Uterus (tissue), 2 donors: ENCODE measurements at regions not wholly inside any gene's neighbourhood (a gene's known extent, or its start where the extent isn't known, plus 50 kb on each side); places are given as distances from the start of the nearest gene placed in this dataset.

Source experiments
- CTCF ChIP-seq, 4 experiments: fragments of 200-600 bp in 2 of 4; fragments of 450-650 bp in 2 of 4; sonication (generic) in 2 of 4; IDR thresholded peaks; one replicate each; pipeline ENCODE4 v1.5.1; 2016 to 2019; ENCODE audit warnings: antibody characterized with exemption in 4 of 4, mild to moderate bottlenecking in 2 of 4, moderate library complexity in 1 of 4
- POLR2A ChIP-seq, 2 donors: fragments of 450-650 bp; IDR thresholded peaks; one replicate each; pipeline ENCODE4 v1.6.1; 2016; ENCODE audit warnings: antibody characterized with exemption in 2 of 2, mild to moderate bottlenecking in 1 of 2, moderate library complexity in 1 of 2

GRCh38 chr5:103373597-103374472 is 115.3 kb downstream of the MACIR start:
- TF ChIP-seq CTCF (IDR thresholded peaks at IDR 0.05), result no peak
- TF ChIP-seq POLR2A (IDR thresholded peaks at IDR 0.05), result no peak
